NB4 (cell line): ENCODE measurements at regions not wholly inside any gene's neighbourhood (a gene's known extent, or its start where the extent isn't known, plus 50 kb on each side); places are given as distances from the start of the nearest gene placed in this dataset.

Experiments used
- DNase-seq: peaks from one replicate; pipeline ENCODE4 v3.0.0; 2010; ENCODE audit warnings: low read depth
- H3K4me3 ChIP-seq: one replicate; pipeline ENCODE4 v1.5.1; 2011; ENCODE audit warnings: mild to moderate bottlenecking, low read depth, low read length, moderate library complexity
- CTCF ChIP-seq: IDR thresholded peaks from one replicate; pipeline ENCODE4 v1.5.1; 2012; ENCODE audit warnings: low read depth, low read length
- MYC ChIP-seq: IDR thresholded peaks from 2 replicates; pipeline ENCODE4 v1.6.1; 2011; ENCODE audit warnings: low read depth, low read length
- POLR2A ChIP-seq: IDR thresholded peaks from 2 replicates; pipeline ENCODE4 v1.6.1; 2011; ENCODE audit warnings: mild to moderate bottlenecking; ENCODE audit not compliant: insufficient read length; ENCODE audit errors: extremely low read depth
- TF ChIP-seq, protein P1 (sequence below): IDR thresholded peaks from 2 replicates; pipeline ENCODE4 v1.6.1; 2011; ENCODE audit warnings: low read depth, low read length

DNA sequence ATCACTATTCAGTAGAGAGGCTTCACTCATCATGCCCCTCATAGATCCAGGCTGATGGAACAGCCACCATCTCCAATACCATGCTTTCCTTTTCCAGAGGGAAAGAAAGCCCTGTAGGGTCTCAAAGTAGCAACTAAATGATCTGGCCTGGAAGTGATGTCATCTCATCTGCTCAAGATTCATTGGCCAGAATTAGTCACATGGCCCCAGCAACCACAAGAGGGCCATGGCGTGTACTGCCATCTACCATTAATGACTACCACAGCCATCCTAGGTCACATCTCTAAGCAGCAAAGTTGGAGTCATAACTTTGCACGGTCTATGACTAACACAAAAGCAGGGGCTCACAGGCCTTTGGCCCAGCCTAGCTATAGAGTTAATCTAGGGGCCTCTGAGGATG, 194.8 kb downstream of the KIT start:
- DNase-seq, result no peak
- H3K4me3 ChIP-seq, result no peak overlapping the region
- TF ChIP-seq, protein P1, sequence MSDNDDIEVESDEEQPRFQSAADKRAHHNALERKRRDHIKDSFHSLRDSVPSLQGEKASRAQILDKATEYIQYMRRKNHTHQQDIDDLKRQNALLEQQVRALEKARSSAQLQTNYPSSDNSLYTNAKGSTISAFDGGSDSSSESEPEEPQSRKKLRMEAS, result no peak
- TF ChIP-seq MYC (no peak), POLR2A (no peak), CTCF (no peak)

- DNase-seq, result no peak
- no peak overlapping the region for H3K4me3 ChIP-seq
- TF ChIP-seq MYC (no peak), CTCF (no peak), POLR2A (no peak)
- TF ChIP-seq, protein P1, result no peak
These were observed 194.3 kb downstream of the KIT start for GRCh38 chr4:54852054-54852453.

GRCh38 chr4:54844911-54845310, 187.2 kb downstream of the KIT start:
- TF ChIP-seq POLR2A (no peak), MYC (no peak), CTCF (no peak)
- TF ChIP-seq, protein P1, result no peak
- H3K4me3 ChIP-seq, result no peak overlapping the region
- DNase-seq, result no peak

- no peak for DNase-seq
- no peak overlapping the region for H3K4me3 ChIP-seq
- TF ChIP-seq MYC (no peak), POLR2A (no peak), CTCF (no peak)
- TF ChIP-seq, protein P1, result no peak
These were observed 186.2 kb downstream of the KIT start for GRCh38 chr4:54843946-54844345.

- no peak for DNase-seq
- H3K4me3 ChIP-seq, result no peak overlapping the region
- no peak for TF ChIP-seq CTCF
- no peak for TF ChIP-seq POLR2A
- TF ChIP-seq, protein P1, result no peak
- no peak for TF ChIP-seq MYC
These were observed 185.3 kb downstream of the KIT start for GRCh38 chr4:54843106-54843505.

DNA sequence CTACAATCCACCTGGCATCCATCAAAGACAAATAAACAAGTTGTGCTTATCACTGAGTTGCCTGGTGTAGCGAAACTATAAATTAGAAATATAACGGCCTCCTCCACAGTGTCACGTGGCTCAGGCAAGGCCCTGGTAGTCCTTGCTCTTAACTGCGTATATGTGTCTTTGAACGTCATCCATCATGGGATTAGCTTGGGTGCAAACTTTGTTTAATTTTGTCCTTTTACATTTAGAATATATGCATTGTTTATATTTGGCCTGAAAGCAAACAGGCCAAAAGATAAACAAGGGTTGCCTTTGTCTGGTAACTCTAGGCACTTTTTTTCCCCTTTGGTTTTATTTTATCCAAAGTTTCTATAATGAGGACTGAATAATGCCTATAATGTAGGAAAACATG, 184.9 kb downstream of the KIT start:
- TF ChIP-seq, protein P1, result no peak
- TF ChIP-seq POLR2A (no peak), CTCF (no peak), MYC (no peak)
- DNase-seq, result no peak
- H3K4me3 ChIP-seq, result no peak overlapping the region
